ENCODE measurements at regions not wholly inside any gene's neighbourhood (a gene's known extent, or its start where the extent isn't known, plus 50 kb on each side); places are given as distances from the start of the nearest gene placed in this dataset.

DNA sequence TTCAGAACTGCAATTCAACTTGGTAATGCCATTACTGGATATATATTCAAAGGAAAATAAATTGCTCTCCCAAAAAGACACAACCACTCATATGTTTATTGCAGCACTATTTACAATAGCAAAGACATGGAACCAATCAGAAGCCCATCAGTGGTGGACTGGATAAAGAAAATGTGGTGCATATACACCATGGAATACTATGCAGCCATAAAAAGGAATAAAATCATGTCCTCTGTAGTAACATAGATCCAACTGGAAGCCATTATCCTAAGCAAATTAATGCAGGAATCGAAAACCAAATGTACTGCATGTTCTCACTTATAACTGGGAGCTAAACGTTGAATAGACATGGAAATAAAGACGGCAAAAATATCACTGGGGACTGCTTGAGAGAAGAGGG is 117.0 kb downstream of the MAP3K21 start:
- DNase-seq (ENCODE audit: extremely low spot score, unreplicated experiment), result no peak
- no peak overlapping the region for H3K4me3 Mint-ChIP-seq
- H3K9me3 Mint-ChIP-seq, result peaks cover 7% of the 10 kb centered on the region
- H3K27ac Mint-ChIP-seq, result no peak overlapping the region
- TF ChIP-seq, protein P1, sequence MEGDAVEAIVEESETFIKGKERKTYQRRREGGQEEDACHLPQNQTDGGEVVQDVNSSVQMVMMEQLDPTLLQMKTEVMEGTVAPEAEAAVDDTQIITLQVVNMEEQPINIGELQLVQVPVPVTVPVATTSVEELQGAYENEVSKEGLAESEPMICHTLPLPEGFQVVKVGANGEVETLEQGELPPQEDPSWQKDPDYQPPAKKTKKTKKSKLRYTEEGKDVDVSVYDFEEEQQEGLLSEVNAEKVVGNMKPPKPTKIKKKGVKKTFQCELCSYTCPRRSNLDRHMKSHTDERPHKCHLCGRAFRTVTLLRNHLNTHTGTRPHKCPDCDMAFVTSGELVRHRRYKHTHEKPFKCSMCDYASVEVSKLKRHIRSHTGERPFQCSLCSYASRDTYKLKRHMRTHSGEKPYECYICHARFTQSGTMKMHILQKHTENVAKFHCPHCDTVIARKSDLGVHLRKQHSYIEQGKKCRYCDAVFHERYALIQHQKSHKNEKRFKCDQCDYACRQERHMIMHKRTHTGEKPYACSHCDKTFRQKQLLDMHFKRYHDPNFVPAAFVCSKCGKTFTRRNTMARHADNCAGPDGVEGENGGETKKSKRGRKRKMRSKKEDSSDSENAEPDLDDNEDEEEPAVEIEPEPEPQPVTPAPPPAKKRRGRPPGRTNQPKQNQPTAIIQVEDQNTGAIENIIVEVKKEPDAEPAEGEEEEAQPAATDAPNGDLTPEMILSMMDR (conservative IDR thresholded peaks at IDR 0.05), result no peak
- no peaks in the 10 kb centered on the region for H3K36me3 Mint-ChIP-seq
- H3K4me1 Mint-ChIP-seq (ENCODE audit: unreplicated experiment), result no peaks in the 10 kb centered on the region
- peaks cover 3% of the 10 kb centered on the region for H3K27me3 Mint-ChIP-seq

DNA sequence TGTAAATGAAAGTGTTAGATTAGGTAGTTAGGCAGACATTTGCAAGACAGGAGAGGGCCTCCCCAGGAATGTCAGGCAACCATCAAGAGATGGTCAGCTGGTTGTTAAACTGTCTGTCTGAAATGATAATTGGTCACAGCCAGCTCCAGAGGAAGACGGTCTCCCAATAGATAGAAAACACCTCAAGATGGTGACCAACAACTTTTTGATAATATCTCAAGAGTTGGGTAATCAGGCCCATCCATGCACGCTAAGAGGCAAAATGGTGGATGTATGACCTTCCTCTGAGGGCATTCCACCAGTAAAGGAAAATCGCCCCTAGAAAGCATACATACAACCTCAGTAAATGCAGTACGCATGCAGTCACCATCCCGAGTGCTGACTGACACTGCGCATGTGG is 118.2 kb downstream of the MAP3K21 start:
- DNase-seq (ENCODE audit: extremely low spot score, unreplicated experiment), result no peak
- Mint-ChIP-seq H3K4me1 (ENCODE audit: unreplicated experiment) (no peaks in the 10 kb centered on the region), H3K4me3 (no peak overlapping the region), H3K9me3 (peaks cover 11% of the 10 kb centered on the region), H3K27me3 (no peaks in the 10 kb centered on the region), H3K27ac (no peak overlapping the region), H3K36me3 (no peaks in the 10 kb centered on the region)
- TF ChIP-seq, protein P1 (conservative IDR thresholded peaks at IDR 0.05), result no peak

DNA sequence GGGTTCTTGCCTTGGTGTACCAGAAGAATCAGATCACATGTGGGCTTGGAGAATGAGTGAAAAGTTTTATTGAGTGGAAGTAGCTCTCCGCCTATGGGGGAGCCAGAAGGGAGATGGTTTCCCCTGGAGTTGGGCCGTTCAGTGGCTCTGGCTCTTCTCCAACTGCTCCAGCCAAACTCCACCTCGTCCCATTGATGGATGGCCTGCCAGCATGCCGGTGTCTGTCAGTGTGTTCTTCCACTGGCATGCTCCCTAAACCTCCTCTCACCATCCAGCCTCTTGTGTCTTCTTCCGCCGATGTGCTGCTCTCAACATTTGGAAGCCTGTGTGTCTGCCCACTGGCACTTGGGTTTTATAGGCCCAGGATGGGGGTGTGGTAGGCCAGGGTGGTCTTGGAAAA is 119.4 kb downstream of the MAP3K21 start:
- Mint-ChIP-seq H3K36me3 (no peaks in the 10 kb centered on the region), H3K4me1 (ENCODE audit: unreplicated experiment) (no peaks in the 10 kb centered on the region), H3K4me3 (no peak overlapping the region), H3K27ac (no peak overlapping the region), H3K9me3 (peaks cover 11% of the 10 kb centered on the region), H3K27me3 (no peaks in the 10 kb centered on the region)
- DNase-seq (ENCODE audit: extremely low spot score, unreplicated experiment), result no peak
- TF ChIP-seq, protein P1 (conservative IDR thresholded peaks at IDR 0.05), result no peak

DNA sequence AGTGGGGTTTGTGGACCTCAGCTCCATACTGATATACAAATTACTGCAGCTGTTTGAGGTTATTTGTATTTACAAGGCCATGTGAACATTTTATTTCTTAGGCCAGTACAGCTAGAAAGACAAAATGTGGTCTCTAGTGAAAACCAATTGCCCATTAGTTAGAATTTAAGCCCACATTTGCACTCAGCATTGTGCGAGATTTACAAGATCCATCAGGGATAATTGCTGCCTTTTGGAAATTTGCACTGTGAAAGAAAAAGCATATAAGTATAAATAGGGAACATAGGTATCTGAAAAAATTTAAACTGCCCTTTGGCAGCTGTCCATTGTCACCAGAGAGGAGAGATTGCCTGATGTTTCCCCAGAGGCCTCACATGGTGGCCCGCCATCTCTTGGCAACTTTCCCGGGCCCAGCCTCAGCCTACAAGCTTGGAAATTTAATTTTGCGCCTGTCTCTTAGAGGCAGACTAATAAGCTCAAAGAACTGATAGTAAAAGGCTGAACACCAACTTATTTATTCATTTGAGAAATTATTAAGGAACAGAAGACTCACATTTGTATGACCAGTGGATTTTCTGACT is 120.7 kb downstream of the MAP3K21 start:
- Mint-ChIP-seq H3K9me3 (peaks cover 11% of the 10 kb centered on the region), H3K27ac (no peak overlapping the region)

DNA sequence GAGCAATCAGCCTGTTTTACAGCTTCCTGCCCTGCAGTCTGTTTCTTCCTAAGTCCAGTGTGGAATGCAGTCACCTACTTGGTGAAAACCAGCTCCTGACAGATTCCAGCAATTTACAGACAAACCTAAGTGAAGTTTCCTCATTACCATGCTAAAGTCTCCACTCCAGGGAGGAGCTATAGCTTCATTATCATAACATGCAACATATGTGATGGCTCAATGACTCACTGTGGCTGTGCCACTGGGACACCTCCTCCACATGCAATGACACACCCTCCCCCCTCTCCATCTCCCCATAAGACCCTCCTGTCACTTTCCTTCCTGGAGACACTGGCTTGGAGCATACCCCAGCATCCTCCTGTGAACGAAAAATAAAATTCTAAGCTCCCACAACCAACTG is 125.2 kb downstream of the MAP3K21 start:
- Mint-ChIP-seq H3K36me3 (no peaks in the 10 kb centered on the region), H3K9me3 (peaks cover 5% of the 10 kb centered on the region), H3K27ac (no peak overlapping the region), H3K4me3 (no peak overlapping the region), H3K27me3 (peaks cover 4% of the 10 kb centered on the region), H3K4me1 (ENCODE audit: unreplicated experiment) (no peaks in the 10 kb centered on the region)
- TF ChIP-seq, protein P1 (conservative IDR thresholded peaks at IDR 0.05), result no peak
- DNase-seq (ENCODE audit: extremely low spot score, unreplicated experiment), result no peak

More for the DNA sequence above, 120.7 kb downstream of the MAP3K21 start:
- Mint-ChIP-seq H3K4me1 (ENCODE audit: unreplicated experiment) (no peaks in the 10 kb centered on the region), H3K4me3 (no peak overlapping the region), H3K36me3 (no peaks in the 10 kb centered on the region), H3K27me3 (no peaks in the 10 kb centered on the region)
- TF ChIP-seq, protein P1 (conservative IDR thresholded peaks at IDR 0.05), result no peak
- no peak for DNase-seq (ENCODE audit: extremely low spot score, unreplicated experiment)
